H9 (cell line): ENCODE measurements at regions not wholly inside any gene's neighbourhood (a gene's known extent, or its start where the extent isn't known, plus 50 kb on each side); places are given as distances from the start of the nearest gene placed in this dataset.

Source experiments
- DNase-seq: peaks from one replicate; pipeline ENCODE4 v3.0.0-alpha.2; 2017
- H2AFZ ChIP-seq: one replicate; pipeline ENCODE4 v1.6.1; 2013; ENCODE audit warnings: mild to moderate bottlenecking, low read length, control low read depth, moderate library complexity
- H2AK5ac ChIP-seq: 2 replicates; pipeline ENCODE4 v1.6.1; 2013; ENCODE audit warnings: low read length, control low read depth, mixed read lengths; ENCODE audit not compliant: insufficient read length
- H2BK120ac ChIP-seq: one replicate; pipeline ENCODE4 v1.6.1; 2013; ENCODE audit warnings: low read depth, mild to moderate bottlenecking, low read length, control low read depth, inconsistent platforms; ENCODE audit not compliant: poor library complexity, severe bottlenecking
- H2BK12ac ChIP-seq: 2 replicates; pipeline ENCODE4 v1.6.1; 2013; ENCODE audit warnings: low read length, control low read depth, mixed read lengths, low read depth; ENCODE audit not compliant: insufficient read length
- H2BK15ac ChIP-seq: 2 replicates; pipeline ENCODE4 v1.6.1; 2013; ENCODE audit warnings: low read depth, low read length, control low read depth
- H2BK20ac ChIP-seq: one replicate; pipeline ENCODE4 v1.6.1; 2013; ENCODE audit warnings: low read depth, mild to moderate bottlenecking, low read length, control low read depth, inconsistent platforms; ENCODE audit not compliant: poor library complexity, severe bottlenecking
- H2BK5ac ChIP-seq: 2 replicates; pipeline ENCODE4 v1.6.1; 2013; ENCODE audit warnings: low read length, control low read depth, mixed read lengths; ENCODE audit not compliant: insufficient read length
- H3K14ac ChIP-seq: 2 replicates; pipeline ENCODE4 v1.6.1; 2013; ENCODE audit warnings: low read length, control low read depth; ENCODE audit not compliant: insufficient read depth
- H3K18ac ChIP-seq: 2 replicates; pipeline ENCODE4 v1.6.1; 2013; ENCODE audit warnings: low read depth, mild to moderate bottlenecking, mixed read lengths, low read length, control low read depth; ENCODE audit not compliant: insufficient read length
- H3K23ac ChIP-seq: 2 replicates; pipeline ENCODE4 v1.6.1; 2013; ENCODE audit warnings: low read length, control low read depth, mixed read lengths, low read depth; ENCODE audit not compliant: insufficient read length
- H3K23me2 ChIP-seq: 2 replicates; pipeline ENCODE4 v1.6.1; 2013; ENCODE audit warnings: low read depth, mild to moderate bottlenecking, mixed read lengths, low read length, control low read depth; ENCODE audit not compliant: insufficient read length, poor library complexity, severe bottlenecking
- H3K27ac ChIP-seq: 2 replicates; pipeline ENCODE4 v1.5.1; 2013; ENCODE audit warnings: low read length, control low read depth, mixed read lengths, low read depth; ENCODE audit not compliant: insufficient read length
- H3K27me3 ChIP-seq: 2 replicates; pipeline ENCODE4 v1.6.1; 2013; ENCODE audit warnings: low read length, control low read depth, inconsistent platforms; ENCODE audit not compliant: insufficient read depth
- H3K4ac ChIP-seq: 2 replicates; pipeline ENCODE4 v1.6.1; 2013; ENCODE audit warnings: low read depth, mild to moderate bottlenecking, control low read depth, inconsistent platforms, low read length, moderate library complexity
- H3K4me1 ChIP-seq: 2 replicates; pipeline ENCODE4 v1.6.1; 2013; ENCODE audit warnings: low read length, control low read depth, inconsistent platforms; ENCODE audit not compliant: insufficient read depth
- H3K4me2 ChIP-seq: 2 replicates; pipeline ENCODE4 v1.6.1; 2013; ENCODE audit warnings: low read length, control low read depth, mixed read lengths; ENCODE audit not compliant: insufficient read length, insufficient read depth
- H3K56ac ChIP-seq: 2 replicates; pipeline ENCODE4 v1.6.1; 2013; ENCODE audit warnings: low read depth, mild to moderate bottlenecking, mixed read lengths, low read length, control low read depth; ENCODE audit not compliant: insufficient read length
- H3K79me1 ChIP-seq: 2 replicates; pipeline ENCODE4 v1.6.1; 2013; ENCODE audit warnings: low read depth, mild to moderate bottlenecking, moderate library complexity, low read length, control low read depth, inconsistent platforms; ENCODE audit not compliant: insufficient read depth, poor library complexity, severe bottlenecking
- H3K79me2 ChIP-seq: 2 replicates; pipeline ENCODE4 v1.6.1; 2013; ENCODE audit warnings: low read length, control low read depth, inconsistent platforms; ENCODE audit not compliant: insufficient read depth
- H3K9ac ChIP-seq: 2 replicates; pipeline ENCODE4 v1.6.1; 2013; ENCODE audit warnings: low read length, control low read depth, mixed read lengths; ENCODE audit not compliant: insufficient read length; ENCODE audit errors: extremely low read depth
- H3K9me3 ChIP-seq: one replicate; pipeline ENCODE4 v1.6.1; 2013; ENCODE audit warnings: low read depth, low read length, inconsistent platforms; ENCODE audit not compliant: control insufficient read depth
- H3T11ph ChIP-seq: one replicate; pipeline ENCODE4 v1.6.1; 2013; ENCODE audit warnings: mild to moderate bottlenecking, low read length, control low read depth, inconsistent platforms
- H4K20me1 ChIP-seq: one replicate; pipeline ENCODE4 v1.6.1; 2013; ENCODE audit not compliant: control insufficient read depth, insufficient read length, insufficient read depth
- H4K5ac ChIP-seq: 2 replicates; pipeline ENCODE4 v1.6.1; 2013; ENCODE audit warnings: low read depth, mild to moderate bottlenecking, mixed read lengths, low read length, control low read depth; ENCODE audit not compliant: insufficient read length
- H4K8ac ChIP-seq: replicated peaks from 2 replicates; pipeline ENCODE4 v1.6.1; 2013; ENCODE audit warnings: low read length, control low read depth, mixed read lengths, low read depth; ENCODE audit not compliant: insufficient read length
- H4K91ac ChIP-seq: 2 replicates; pipeline ENCODE4 v1.6.1; 2013; ENCODE audit warnings: low read depth, mild to moderate bottlenecking, moderate library complexity, mixed read lengths, low read length, control low read depth; ENCODE audit not compliant: insufficient read length
- H3K27ac Mint-ChIP-seq, 3 experiments: 2 replicates in 2 of 3; 3 replicates in 1 of 3; pipeline ENCODE4 v1.8.0; 2020 to 2021; ENCODE audit warnings: mixed read lengths in 3 of 3, mild to moderate bottlenecking in 1 of 3, moderate library complexity in 1 of 3
- H3K27me3 Mint-ChIP-seq: 2 replicates; pipeline ENCODE4 v1.8.0; 2021; ENCODE audit warnings: low read depth, mild to moderate bottlenecking, moderate library complexity, mixed read lengths
- H3K36me3 Mint-ChIP-seq, 3 experiments: 2 replicates in 2 of 3; 3 replicates in 1 of 3; pipeline ENCODE4 v1.8.0; 2020 to 2021; ENCODE audit warnings: low read depth in 3 of 3, mixed read lengths in 3 of 3; ENCODE audit not compliant: insufficient read depth in 1 of 3
- H3K4me1 Mint-ChIP-seq, 2 experiments: 2 replicates each; pipeline ENCODE4 v1.8.0; 2020; ENCODE audit warnings: mixed read lengths in 2 of 2
- H3K4me3 Mint-ChIP-seq, 2 experiments: 2 replicates in 1 of 2; 3 replicates in 1 of 2; pipeline ENCODE4 v1.8.0; 2020 to 2021; ENCODE audit warnings: mild to moderate bottlenecking in 2 of 2, mixed read lengths in 2 of 2, moderate library complexity in 1 of 2
- H3K9me3 Mint-ChIP-seq, 2 experiments: 2 replicates in 1 of 2; 3 replicates in 1 of 2; pipeline ENCODE4 v1.8.0; 2020; ENCODE audit warnings: mild to moderate bottlenecking in 2 of 2, mixed read lengths in 2 of 2, moderate library complexity in 1 of 2
- WGBS: extraction: QIAGEN DNeasy Blood & Tissue Kit; methylation state at CpG from one replicate; pipeline ENCODE4 v1.1.7; 2013; ENCODE audit warnings: missing lambda C conversion rate, low lambda C conversion rate, mixed read lengths; ENCODE audit not compliant: insufficient read length; ENCODE audit errors: extremely low coverage; 5-methylcytosine and 5-hydroxymethylcytosine counted together
- TF ChIP-seq, protein P1 (sequence below): fragments of 200-600 bp; sonication (generic); conservative IDR thresholded peaks from 3 replicates; pipeline ENCODE4 v1.8.0; 2021; ENCODE audit warnings: antibody characterized with exemption, mild to moderate bottlenecking

DNA sequence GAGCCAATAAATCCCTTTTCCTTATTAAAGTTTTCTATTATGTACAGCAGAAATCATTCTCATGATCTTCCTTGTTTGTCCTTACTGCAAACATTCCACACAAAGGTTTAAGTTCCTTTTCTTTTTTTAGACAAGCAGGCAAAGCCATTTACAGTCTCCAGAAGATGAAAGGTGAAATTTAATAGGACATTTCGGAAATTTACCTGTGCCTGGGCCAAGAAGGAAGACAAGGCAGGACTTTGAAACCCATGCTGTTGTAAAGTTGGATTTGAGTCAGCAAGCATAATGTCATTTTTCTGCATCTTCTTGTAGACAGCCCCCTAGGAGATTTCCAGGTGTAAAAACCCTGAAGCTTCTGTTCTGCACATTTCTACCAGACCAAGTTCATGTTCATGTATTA lies 188.1 kb downstream of the PAPSS1 start:
- Histone ChIP-seq H2AK5ac (no peak overlapping the region), H4K91ac (no peak overlapping the region), H3K9me3 (no peaks in the 10 kb centered on the region), H3K27me3 (no peaks in the 10 kb centered on the region), H3K79me1 (no peaks in the 10 kb centered on the region), H3K79me2 (no peaks in the 10 kb centered on the region), H3K23ac (no peak overlapping the region), H2BK5ac (no peak overlapping the region), H3K14ac (no peak overlapping the region), H3K9ac (no peak overlapping the region), H3K4me2 (no peak overlapping the region), H3K4ac (no peak overlapping the region), H2BK12ac (no peak overlapping the region), H3K18ac (no peak overlapping the region), H2BK120ac (no peak overlapping the region), H3T11ph (no peak overlapping the region), H4K20me1 (no peaks in the 10 kb centered on the region), H4K5ac (no peak overlapping the region), H2AFZ (no peak overlapping the region), H4K8ac (no peak overlapping the region), H3K27ac (no peak overlapping the region), H3K23me2 (no peaks in the 10 kb centered on the region), H3K56ac (no peak overlapping the region), H2BK15ac (no peak overlapping the region), H3K4me1 (no peaks in the 10 kb centered on the region), H2BK20ac (no peak overlapping the region)
- Mint-ChIP-seq H3K9me3 (no peaks in the 10 kb centered on the region), H3K4me1 (no peaks in the 10 kb centered on the region), H3K27ac (no peak overlapping the region), H3K36me3 (no peaks in the 10 kb centered on the region), H3K4me3 (no peak overlapping the region), H3K27me3 (no peaks in the 10 kb centered on the region; the same call in 1 of the 2 replicates)
- WGBS, result no CpG with 5 or more reads among the region's 1 CpG
- TF ChIP-seq, protein P1, sequence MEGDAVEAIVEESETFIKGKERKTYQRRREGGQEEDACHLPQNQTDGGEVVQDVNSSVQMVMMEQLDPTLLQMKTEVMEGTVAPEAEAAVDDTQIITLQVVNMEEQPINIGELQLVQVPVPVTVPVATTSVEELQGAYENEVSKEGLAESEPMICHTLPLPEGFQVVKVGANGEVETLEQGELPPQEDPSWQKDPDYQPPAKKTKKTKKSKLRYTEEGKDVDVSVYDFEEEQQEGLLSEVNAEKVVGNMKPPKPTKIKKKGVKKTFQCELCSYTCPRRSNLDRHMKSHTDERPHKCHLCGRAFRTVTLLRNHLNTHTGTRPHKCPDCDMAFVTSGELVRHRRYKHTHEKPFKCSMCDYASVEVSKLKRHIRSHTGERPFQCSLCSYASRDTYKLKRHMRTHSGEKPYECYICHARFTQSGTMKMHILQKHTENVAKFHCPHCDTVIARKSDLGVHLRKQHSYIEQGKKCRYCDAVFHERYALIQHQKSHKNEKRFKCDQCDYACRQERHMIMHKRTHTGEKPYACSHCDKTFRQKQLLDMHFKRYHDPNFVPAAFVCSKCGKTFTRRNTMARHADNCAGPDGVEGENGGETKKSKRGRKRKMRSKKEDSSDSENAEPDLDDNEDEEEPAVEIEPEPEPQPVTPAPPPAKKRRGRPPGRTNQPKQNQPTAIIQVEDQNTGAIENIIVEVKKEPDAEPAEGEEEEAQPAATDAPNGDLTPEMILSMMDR, result no peak
- DNase-seq, result no peak
